ENCODE measurements at regions not wholly inside any gene's neighbourhood (a gene's known extent, or its start where the extent isn't known, plus 50 kb on each side); places are given as distances from the start of the nearest gene placed in this dataset.

DNA sequence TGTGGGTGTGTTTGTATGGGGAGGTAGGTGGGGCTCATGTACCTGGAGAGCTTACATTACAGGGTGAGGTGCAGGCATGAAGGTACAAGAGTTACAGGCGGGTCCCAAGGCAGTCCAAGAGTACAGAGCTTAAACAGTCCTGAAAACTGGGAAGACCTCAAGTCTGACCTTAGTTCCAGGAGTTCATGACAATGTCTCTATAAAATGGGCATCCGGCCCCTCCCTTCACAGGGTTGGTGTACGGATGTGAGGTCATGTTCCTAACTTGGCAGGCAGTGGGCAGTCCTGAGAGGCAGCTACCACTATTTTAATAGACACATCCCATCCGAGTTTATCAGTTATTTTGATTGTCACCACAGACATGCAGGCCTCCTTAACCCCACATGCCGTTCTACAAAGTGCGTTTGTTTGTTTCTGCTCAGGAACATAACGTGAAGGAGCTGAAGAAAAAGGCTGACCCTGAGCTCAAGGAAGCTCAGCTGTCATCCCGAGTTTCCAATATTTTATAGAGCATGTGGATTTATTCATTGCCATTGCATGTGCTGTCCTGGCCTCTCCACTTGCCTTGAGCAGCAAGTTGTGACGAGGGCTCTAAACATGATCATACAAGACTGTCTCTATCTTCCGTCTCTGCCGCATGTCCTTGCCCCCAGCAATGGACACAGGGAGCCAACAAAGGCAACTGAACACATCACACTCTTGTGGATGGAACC lies 647.5 kb upstream of the IGFBP3 start:
- no peaks in the 10 kb centered on the region for H3K27me3 Mint-ChIP-seq (ENCODE audit: insufficient read depth)
- H3K36me3 Mint-ChIP-seq (ENCODE audit: low read depth): no peaks in the 10 kb centered on the region
- H3K27ac Mint-ChIP-seq: no peak overlapping the region
- intact Hi-C loops (cut with micrococcal nuclease): no loop called here
- H3K4me1 Mint-ChIP-seq (ENCODE audit: low read depth): no peaks in the 10 kb centered on the region
- no peak overlapping the region for H3K4me3 Mint-ChIP-seq
- DNase-seq (ENCODE audit: low spot score): no peak
- H3K9me3 Mint-ChIP-seq: peaks cover 19% of the 10 kb centered on the region

DNA sequence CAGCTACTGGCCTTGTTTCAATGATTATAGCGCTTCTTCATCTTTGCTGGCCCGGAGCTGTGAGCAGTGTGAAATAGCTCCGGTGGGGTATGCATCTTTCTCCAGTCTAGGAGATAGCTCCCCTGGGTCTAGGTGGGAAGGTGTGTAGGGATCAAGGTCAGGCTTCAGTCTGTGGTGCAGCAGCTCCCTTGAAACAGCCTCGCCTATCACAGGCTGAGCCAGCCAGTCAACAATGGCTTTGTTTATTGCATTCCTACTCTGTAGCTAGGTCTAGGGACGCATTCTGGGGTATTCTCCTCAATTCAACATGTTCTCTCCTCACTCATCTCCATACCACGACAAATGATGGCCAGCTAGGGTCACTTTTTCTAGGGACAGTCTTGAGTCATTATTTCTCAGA lies 646.8 kb upstream of the IGFBP3 start:
- intact Hi-C loops (cut with micrococcal nuclease): no loop called here
- no peak for DNase-seq (ENCODE audit: low spot score)
- H3K4me3 Mint-ChIP-seq: no peak overlapping the region
- H3K27me3 Mint-ChIP-seq (ENCODE audit: insufficient read depth): no peaks in the 10 kb centered on the region
- H3K9me3 Mint-ChIP-seq: peaks cover 15% of the 10 kb centered on the region
- no peaks in the 10 kb centered on the region for H3K36me3 Mint-ChIP-seq (ENCODE audit: low read depth)
- H3K4me1 Mint-ChIP-seq (ENCODE audit: low read depth): no peaks in the 10 kb centered on the region
- H3K27ac Mint-ChIP-seq: no peak overlapping the region

DNA sequence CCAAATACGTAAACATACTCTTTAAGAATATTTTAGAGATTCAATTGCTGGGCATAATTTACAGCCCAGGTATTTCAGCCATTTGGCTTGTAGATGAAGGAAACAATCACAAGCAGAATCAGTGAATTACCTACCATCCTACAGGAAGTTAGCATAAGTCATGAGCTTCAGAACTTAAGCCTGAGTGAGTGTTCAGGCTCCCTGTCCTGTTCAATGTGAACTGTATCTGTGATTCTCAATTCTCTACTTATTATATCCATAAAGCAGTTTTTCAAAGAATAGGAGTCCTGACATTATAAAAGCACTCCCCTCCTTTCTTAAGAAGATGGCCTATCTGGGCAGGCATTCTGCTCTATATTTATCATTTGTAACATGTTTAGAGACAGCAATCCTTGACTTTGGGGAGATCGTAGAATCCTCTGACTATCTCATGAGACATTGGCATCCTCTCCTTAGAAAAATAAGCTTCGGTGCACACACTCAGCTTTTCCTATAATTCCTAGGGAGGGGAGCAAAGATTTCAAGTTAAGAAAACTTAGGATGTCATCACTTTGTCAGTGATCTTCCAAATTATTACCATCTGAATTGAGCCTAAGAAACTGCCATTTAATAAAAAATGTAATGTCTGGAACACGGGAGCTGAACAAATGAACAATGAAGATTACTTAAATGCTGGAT lies 645.2 kb upstream of the IGFBP3 start:
- Mint-ChIP-seq H3K36me3 (ENCODE audit: low read depth) (no peaks in the 10 kb centered on the region), H3K4me3 (no peak overlapping the region), H3K9me3 (peaks cover 19% of the 10 kb centered on the region), H3K4me1 (ENCODE audit: low read depth) (no peaks in the 10 kb centered on the region), H3K27ac (no peak overlapping the region), H3K27me3 (ENCODE audit: insufficient read depth) (no peaks in the 10 kb centered on the region)
- no peak for DNase-seq (ENCODE audit: low spot score)
- intact Hi-C loops (cut with micrococcal nuclease): no loop called here

DNA sequence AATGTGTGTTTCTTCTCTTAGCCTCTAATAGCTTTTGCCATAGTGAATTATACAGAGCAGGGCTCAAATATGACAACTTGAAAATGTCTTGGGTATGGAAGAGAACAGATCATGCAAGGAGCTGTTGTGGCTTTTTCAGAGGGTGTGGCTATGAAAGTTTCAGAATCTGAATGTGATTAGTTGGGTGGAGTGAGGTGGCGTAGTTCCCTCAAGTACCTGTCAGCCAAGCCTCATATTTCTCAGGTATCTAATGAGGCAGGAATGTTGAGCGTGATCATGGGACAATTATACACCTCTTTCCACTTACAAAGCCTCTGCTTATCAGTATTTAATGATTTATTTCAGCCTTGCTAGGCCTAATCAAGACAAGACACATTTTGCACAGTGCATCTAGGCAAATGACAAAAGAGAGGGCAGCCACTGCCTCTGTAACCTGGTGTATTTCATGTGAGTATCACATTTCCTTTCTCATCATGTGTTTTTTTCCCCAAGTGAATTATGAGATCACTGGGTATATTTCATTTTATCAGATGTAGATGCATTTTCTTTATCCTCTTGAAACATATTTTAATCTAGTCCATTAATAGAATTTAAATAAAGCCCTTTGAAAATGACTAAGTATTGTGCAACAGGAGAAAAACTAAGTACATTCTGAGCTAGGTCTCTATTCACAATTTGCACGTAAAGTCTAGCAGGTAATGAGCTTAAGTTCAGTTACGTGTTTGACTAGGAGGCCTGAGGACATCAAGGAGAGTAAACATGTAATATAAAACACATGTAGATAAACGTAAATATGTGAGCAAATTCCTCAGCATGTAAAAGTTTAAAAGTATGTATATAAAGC lies 644.4 kb upstream of the IGFBP3 start:
- Mint-ChIP-seq H3K27ac (no peak overlapping the region), H3K4me1 (ENCODE audit: low read depth) (no peaks in the 10 kb centered on the region), H3K36me3 (ENCODE audit: low read depth) (no peaks in the 10 kb centered on the region), H3K4me3 (no peak overlapping the region), H3K27me3 (ENCODE audit: insufficient read depth) (no peaks in the 10 kb centered on the region), H3K9me3 (peaks cover 20% of the 10 kb centered on the region)
- intact Hi-C loops (cut with micrococcal nuclease): no loop called here
- no peak for DNase-seq (ENCODE audit: low spot score)

DNA sequence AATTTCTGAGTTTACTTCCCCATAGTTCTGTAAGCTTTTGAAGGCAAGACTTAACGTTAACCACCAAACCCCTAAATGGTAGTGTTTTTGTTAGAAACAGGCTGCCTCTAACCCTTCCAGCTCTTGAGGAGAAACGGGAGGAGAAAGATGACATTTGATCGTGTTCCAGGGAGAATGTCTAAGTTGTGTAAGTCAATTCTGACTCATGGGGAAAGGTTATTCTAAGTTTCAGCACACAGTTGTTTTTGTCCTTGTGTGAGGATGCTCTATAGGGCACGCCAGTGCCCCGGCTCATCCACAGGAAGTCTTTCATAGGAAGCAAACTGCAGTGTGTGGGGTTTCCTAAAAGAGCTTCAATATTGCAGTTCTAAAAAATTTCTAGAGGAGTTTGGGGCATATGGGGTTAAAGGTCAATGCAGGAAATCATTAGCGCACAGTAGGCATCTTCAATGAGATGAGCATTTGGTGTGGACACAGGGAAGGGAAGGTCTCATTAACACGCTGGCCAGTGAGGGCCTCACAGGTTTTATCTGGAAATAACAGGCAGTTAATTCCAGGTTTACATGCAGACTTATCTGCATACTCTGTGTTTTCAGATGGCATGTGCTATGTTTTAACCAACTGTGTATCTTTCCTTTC lies 638.2 kb upstream of the IGFBP3 start:
- H3K27me3 Mint-ChIP-seq (ENCODE audit: insufficient read depth): no peaks in the 10 kb centered on the region
- no peak for DNase-seq (ENCODE audit: low spot score)
- no peaks in the 10 kb centered on the region for H3K4me1 Mint-ChIP-seq (ENCODE audit: low read depth)
- peaks cover 14% of the 10 kb centered on the region for H3K9me3 Mint-ChIP-seq
- no peak overlapping the region for H3K4me3 Mint-ChIP-seq
- no peak overlapping the region for H3K27ac Mint-ChIP-seq
- no peaks in the 10 kb centered on the region for H3K36me3 Mint-ChIP-seq (ENCODE audit: low read depth)
- intact Hi-C loops (cut with micrococcal nuclease): no loop called here

DNA sequence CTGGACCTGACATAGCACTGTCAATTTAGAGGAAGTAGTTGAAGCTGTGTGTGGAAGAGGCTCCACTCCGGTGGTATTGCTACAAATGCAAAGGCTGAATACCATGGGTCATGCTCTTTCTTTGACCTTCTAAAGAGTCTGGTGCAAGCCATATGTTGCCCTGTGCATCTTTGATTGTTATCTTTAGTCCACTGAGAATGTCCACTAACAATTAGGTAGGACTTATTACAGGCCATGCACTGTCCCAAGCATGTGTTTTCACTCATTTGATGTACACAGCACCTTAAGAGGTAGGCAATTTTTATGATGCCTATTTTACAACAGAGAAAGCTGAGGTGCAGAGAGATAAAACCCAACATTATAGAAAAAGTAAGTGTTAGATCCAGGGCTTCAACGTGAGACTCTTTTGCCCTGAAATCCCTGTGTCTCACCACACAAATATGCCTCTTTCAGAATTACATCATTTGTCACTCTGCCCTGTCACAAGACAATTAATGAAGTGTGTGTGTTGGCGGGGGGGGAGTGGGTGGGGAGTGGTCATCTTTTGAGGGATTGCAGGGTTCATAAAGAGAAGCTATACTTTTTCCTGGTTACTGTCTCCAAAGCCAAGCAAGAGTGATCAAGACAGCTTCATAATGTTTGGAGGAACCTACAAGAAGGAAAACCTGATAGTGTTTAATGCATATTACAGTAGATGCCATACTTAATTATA lies 637.6 kb upstream of the IGFBP3 start:
- H3K4me3 Mint-ChIP-seq: no peak overlapping the region
- H3K27ac Mint-ChIP-seq: no peak overlapping the region
- H3K36me3 Mint-ChIP-seq (ENCODE audit: low read depth): no peaks in the 10 kb centered on the region
- intact Hi-C loops (cut with micrococcal nuclease): no loop called here
- no peaks in the 10 kb centered on the region for H3K4me1 Mint-ChIP-seq (ENCODE audit: low read depth)
- DNase-seq (ENCODE audit: low spot score): no peak
- peaks cover 14% of the 10 kb centered on the region for H3K9me3 Mint-ChIP-seq
- no peaks in the 10 kb centered on the region for H3K27me3 Mint-ChIP-seq (ENCODE audit: insufficient read depth)

DNA sequence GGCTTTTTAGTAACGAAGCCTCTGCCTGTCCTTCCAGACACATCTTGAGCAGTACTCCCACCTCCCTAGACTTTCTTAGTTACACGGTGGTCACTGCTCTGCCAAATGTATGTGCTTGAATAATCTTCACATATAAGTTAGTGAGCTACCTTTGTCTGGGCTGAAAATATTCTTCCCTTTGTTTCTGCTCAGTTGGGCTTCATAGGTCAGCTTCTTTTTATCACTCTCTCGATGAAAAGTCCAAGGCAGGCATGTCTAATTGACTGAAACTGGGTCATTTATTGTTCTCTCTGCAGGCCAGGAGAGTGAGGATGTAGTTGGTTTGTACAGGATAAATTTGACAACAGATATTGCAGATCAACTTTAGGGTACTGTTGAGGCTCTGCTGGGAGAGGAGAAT lies 636.7 kb upstream of the IGFBP3 start:
- no peaks in the 10 kb centered on the region for H3K4me1 Mint-ChIP-seq (ENCODE audit: low read depth)
- H3K27ac Mint-ChIP-seq: no peak overlapping the region
- H3K27me3 Mint-ChIP-seq (ENCODE audit: insufficient read depth): no peaks in the 10 kb centered on the region
- H3K9me3 Mint-ChIP-seq: peaks cover 14% of the 10 kb centered on the region
- intact Hi-C loops (cut with micrococcal nuclease): no loop called here
- no peak overlapping the region for H3K4me3 Mint-ChIP-seq
- no peak for DNase-seq (ENCODE audit: low spot score)
- no peaks in the 10 kb centered on the region for H3K36me3 Mint-ChIP-seq (ENCODE audit: low read depth)

DNA sequence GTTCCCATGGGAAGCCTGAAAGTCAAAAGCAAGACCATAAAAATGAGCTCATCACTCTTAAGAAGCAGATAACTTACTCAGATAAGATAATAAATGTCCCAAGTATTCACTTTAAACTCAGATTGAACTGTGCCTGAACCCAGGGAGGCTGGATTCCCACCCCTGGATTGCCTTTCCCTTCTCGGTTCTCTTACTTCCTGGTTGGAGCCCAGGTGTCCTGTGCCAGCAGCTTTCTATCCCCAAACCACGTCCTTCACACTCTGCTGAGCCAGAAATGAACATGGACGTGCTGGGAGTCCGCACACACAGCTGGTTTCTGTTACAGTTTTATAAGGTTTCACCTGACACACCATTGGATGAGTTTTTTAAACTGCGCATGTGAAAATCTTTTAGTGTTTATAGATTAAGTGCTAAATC lies 636.2 kb upstream of the IGFBP3 start:
- H3K9me3 Mint-ChIP-seq: peaks cover 10% of the 10 kb centered on the region
- no peak overlapping the region for H3K4me3 Mint-ChIP-seq
- H3K27ac Mint-ChIP-seq: no peak overlapping the region

DNA sequence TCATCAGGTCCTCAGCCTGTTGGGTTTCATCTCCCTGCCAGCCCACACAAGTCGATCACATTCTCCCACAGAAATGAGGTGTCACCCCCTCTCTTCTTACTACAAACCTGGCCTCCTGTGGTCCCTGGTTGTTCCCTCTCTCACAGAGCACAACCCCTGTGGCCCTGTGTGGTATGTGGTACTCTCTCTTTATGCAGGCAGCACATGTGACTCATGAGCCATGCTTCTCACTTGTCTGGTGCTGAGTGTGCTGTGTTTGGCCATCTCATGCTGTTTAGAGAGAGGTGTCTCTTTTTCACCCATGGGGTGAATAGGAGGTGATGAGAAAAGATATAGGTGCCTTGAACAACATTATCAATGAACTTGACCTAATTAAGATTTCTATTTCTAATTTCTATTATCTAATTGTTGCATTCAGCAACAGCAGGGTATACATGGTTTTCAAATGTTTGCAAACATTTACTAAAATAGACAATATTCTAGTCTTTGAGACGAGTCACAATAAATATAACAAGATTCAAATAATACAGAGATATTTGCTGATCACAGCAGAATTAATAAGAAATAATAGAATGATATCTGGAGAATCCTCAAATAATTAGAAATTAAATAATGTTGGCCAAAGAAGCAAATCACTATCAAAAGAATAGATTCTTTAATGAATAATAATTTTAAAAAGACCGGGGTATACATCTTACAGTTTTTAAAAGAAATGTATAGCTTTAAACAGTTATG lies 633.8 kb upstream of the IGFBP3 start:
- DNase-seq (ENCODE audit: low spot score): no peak
- no peak overlapping the region for H3K27ac Mint-ChIP-seq
- no peaks in the 10 kb centered on the region for H3K27me3 Mint-ChIP-seq (ENCODE audit: insufficient read depth)
- H3K36me3 Mint-ChIP-seq (ENCODE audit: low read depth): no peaks in the 10 kb centered on the region
- H3K9me3 Mint-ChIP-seq: no peaks in the 10 kb centered on the region
- H3K4me1 Mint-ChIP-seq (ENCODE audit: low read depth): no peaks in the 10 kb centered on the region
- H3K4me3 Mint-ChIP-seq: no peak overlapping the region
- intact Hi-C loops (cut with micrococcal nuclease): no loop called here

More for the DNA sequence above, 636.2 kb upstream of the IGFBP3 start:
- no peaks in the 10 kb centered on the region for H3K27me3 Mint-ChIP-seq (ENCODE audit: insufficient read depth)
- no peaks in the 10 kb centered on the region for H3K4me1 Mint-ChIP-seq (ENCODE audit: low read depth)
- no peaks in the 10 kb centered on the region for H3K36me3 Mint-ChIP-seq (ENCODE audit: low read depth)
- intact Hi-C loops (cut with micrococcal nuclease): no loop called here
- DNase-seq (ENCODE audit: low spot score): no peak

DNA sequence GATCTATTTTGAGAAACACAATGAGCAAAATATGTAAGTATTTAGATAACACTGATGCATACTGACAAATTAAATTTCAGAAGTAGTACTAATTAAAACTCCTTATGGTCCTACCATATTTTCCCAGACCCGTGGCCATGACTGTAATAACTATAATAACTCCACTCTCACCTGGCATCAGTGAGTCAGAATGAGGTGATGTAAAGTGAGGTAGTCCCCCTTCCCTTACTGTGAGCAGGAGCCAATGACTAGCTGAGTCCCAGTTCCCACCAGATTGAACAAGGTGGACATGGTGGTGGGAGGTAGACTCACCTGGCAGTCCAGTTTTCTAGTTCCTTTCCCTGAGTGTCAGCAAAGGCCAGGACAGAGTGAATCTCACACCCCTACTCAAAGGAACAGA lies 630.5 kb upstream of the IGFBP3 start:
- H3K4me1 Mint-ChIP-seq (ENCODE audit: low read depth): no peaks in the 10 kb centered on the region
- no peak for DNase-seq (ENCODE audit: low spot score)
- no peaks in the 10 kb centered on the region for H3K9me3 Mint-ChIP-seq
- no peaks in the 10 kb centered on the region for H3K27me3 Mint-ChIP-seq (ENCODE audit: insufficient read depth)
- no peak overlapping the region for H3K27ac Mint-ChIP-seq
- intact Hi-C loops (cut with micrococcal nuclease): no loop called here
- no peaks in the 10 kb centered on the region for H3K36me3 Mint-ChIP-seq (ENCODE audit: low read depth)
- no peak overlapping the region for H3K4me3 Mint-ChIP-seq

DNA sequence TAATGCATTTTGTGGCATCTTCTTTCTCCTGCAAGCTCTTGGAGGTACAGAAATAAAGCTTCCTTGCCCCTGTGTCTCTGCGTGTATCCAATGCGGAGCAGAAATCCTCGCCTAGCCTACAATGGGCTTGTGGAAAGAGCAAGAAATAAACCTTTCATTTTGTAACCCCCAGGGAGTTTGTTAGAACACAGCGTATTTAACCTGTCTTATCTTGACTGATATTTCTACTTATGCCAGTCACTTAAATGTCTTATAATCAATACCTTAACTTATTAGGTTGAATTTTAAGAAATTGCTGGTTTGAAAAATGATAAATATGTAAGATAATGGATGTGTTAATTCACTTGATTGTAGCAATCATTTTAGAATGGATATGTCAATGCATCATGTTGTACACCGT lies 629.8 kb upstream of the IGFBP3 start:
- Mint-ChIP-seq H3K4me1 (ENCODE audit: low read depth) (no peaks in the 10 kb centered on the region), H3K9me3 (no peaks in the 10 kb centered on the region), H3K27ac (no peak overlapping the region), H3K27me3 (ENCODE audit: insufficient read depth) (no peaks in the 10 kb centered on the region), H3K4me3 (no peak overlapping the region), H3K36me3 (ENCODE audit: low read depth) (no peaks in the 10 kb centered on the region)
- intact Hi-C loops (cut with micrococcal nuclease): no loop called here
- DNase-seq (ENCODE audit: low spot score): no peak
